Gastrocnemius medialis (tissue), 4 donors: ENCODE measurements at regions not wholly inside any gene's neighbourhood (a gene's known extent, or its start where the extent isn't known, plus 50 kb on each side); places are given as distances from the start of the nearest gene placed in this dataset.

ENCODE experiments used
- ATAC-seq, 2 donors: fragments of 150-250 bp; one replicate each; pipeline ENCODE4 v1.9.1; 2016
- DNase-seq, 2 donors: peaks; one replicate each; pipeline ENCODE4 v3.0.0-alpha.2; 2019
- H3K27ac ChIP-seq, 4 donors: fragments of 200-600 bp; sonication (generic); 1 replicate in 1 of 4; 2 replicates in 3 of 4; pipeline ENCODE4 v1.5.1; 2016 to 2018; ENCODE audit warnings: mild to moderate bottlenecking in 2 of 4, moderate library complexity in 1 of 4
- H3K27me3 ChIP-seq, 3 donors: fragments of 200-600 bp; sonication (generic) in 2 of 3; 1 replicate in 1 of 3; 2 replicates in 2 of 3; pipeline versions ENCODE4 v1.5.1 to v1.6.0; 2016 to 2019; ENCODE audit warnings: mild to moderate bottlenecking in 1 of 3, moderate library complexity in 1 of 3
- H3K36me3 ChIP-seq, 2 donors: fragments of 200-600 bp; sonication (generic) in 1 of 2; one replicate each; pipeline ENCODE4 v1.5.1; 2017 to 2018
- H3K4me1 ChIP-seq, 2 donors: fragments of 200-600 bp; sonication (generic) in 1 of 2; one replicate each; pipeline ENCODE4 v1.5.1; 2016 to 2017; ENCODE audit warnings: mild to moderate bottlenecking in 2 of 2
- H3K4me3 ChIP-seq, 4 donors: fragments of 200-600 bp; sonication (generic) in 3 of 4; 1 replicate in 1 of 4; 2 replicates in 3 of 4; pipeline ENCODE4 v1.5.1; 2016 to 2019; ENCODE audit warnings: mild to moderate bottlenecking in 2 of 4
- H3K9me3 ChIP-seq, 3 donors: fragments of 200-600 bp; sonication (generic) in 2 of 3; 1 replicate in 1 of 3; 2 replicates in 2 of 3; pipeline ENCODE4 v1.5.1; 2016 to 2019
- POLR2A ChIP-seq, 2 donors: fragments of 450-650 bp; IDR thresholded peaks; one replicate each; pipeline ENCODE4 v1.6.1; 2017; ENCODE audit warnings: antibody characterized with exemption in 2 of 2, mild to moderate bottlenecking in 2 of 2, moderate library complexity in 2 of 2
- in situ Hi-C, 4 donors: fragments of 200-750 bp; cut with MboI; loops; one replicate each; pipeline versions ENCODE4 v1.15.0 to v1.8.0; 2017; ENCODE audit warnings: low sequenced_read_pairs in 4 of 4
- intact Hi-C: fragments of 100-400 bp; cut with DNase I; formaldehyde crosslinking; loops from one replicate; pipeline ENCODE4 v1.15.1; 2023; ENCODE audit warnings: low total_unique reads
- TF ChIP-seq, protein P1 (sequence below), 5 experiments: fragments of 450-650 bp in 3 of 5; fragments of 200-600 bp in 2 of 5; sonication (generic) in 2 of 5; IDR thresholded peaks in 4 of 5; conservative IDR thresholded peaks in 1 of 5; 1 replicate in 4 of 5; 2 replicates in 1 of 5; pipeline ENCODE4 v1.5.1; 2016 to 2019; ENCODE audit warnings: antibody characterized with exemption in 5 of 5, mild to moderate bottlenecking in 3 of 5, moderate library complexity in 3 of 5

DNA sequence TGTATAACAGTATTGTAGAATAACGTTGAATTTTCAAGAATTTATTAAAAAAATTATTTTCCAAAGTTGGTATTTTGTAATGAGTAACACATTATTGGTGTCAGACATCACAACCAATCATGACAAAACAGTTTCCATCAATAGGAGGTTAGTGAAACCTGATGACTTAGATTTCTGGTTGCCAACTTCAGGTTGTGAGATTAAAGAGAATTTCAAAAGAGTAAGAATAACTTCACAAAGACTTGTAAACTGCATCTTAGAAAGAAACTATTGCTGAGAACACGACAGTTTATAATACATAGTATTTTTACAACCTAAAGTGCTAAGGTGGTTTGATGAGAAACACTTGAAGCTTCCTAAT lies 159.2 kb upstream of the ARG1 start:
- no peak for DNase-seq
- H3K9me3 ChIP-seq = no peaks in the 10 kb centered on the region
- no peak overlapping the region for H3K4me3 ChIP-seq
- no peaks in the 10 kb centered on the region for H3K27me3 ChIP-seq
- H3K27ac ChIP-seq = no peak overlapping the region
- in situ Hi-C loops (no loop called here), intact Hi-C loops (no loop called here)
- H3K4me1 ChIP-seq = no peaks in the 10 kb centered on the region
- TF ChIP-seq, protein P1, sequence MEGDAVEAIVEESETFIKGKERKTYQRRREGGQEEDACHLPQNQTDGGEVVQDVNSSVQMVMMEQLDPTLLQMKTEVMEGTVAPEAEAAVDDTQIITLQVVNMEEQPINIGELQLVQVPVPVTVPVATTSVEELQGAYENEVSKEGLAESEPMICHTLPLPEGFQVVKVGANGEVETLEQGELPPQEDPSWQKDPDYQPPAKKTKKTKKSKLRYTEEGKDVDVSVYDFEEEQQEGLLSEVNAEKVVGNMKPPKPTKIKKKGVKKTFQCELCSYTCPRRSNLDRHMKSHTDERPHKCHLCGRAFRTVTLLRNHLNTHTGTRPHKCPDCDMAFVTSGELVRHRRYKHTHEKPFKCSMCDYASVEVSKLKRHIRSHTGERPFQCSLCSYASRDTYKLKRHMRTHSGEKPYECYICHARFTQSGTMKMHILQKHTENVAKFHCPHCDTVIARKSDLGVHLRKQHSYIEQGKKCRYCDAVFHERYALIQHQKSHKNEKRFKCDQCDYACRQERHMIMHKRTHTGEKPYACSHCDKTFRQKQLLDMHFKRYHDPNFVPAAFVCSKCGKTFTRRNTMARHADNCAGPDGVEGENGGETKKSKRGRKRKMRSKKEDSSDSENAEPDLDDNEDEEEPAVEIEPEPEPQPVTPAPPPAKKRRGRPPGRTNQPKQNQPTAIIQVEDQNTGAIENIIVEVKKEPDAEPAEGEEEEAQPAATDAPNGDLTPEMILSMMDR (IDR thresholded peaks at IDR 0.05 in 4 of 5, conservative IDR thresholded peaks at IDR 0.05 in 1 of 5) = no peak
- TF ChIP-seq POLR2A (IDR thresholded peaks at IDR 0.05) = no peak
- H3K36me3 ChIP-seq = no peaks in the 10 kb centered on the region
- ATAC-seq = no peak

DNA sequence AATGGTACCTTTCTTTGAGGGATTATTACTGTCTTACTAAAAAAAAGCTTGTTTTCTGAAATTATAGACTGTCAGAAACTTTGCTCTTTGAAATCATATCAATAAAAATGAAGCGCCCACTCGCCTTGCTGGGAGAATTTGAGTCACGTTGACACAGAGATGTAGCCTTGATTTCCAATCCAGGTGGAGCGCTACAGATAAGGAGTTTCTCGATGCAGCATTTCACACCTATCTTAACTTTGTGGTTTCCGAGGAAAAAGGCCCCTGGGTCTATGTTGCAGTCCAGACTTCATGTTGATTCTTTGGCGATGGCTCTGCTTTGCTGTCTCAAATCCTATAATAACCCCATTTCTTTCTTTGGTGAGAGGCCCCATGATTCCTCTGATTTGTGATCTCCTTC lies 158.1 kb upstream of the ARG1 start:
- TF ChIP-seq, protein P1 (IDR thresholded peaks at IDR 0.05 in 4 of 5, conservative IDR thresholded peaks at IDR 0.05 in 1 of 5) = no peak
- TF ChIP-seq POLR2A (IDR thresholded peaks at IDR 0.05) = no peak
- Histone ChIP-seq H3K9me3 (no peaks in the 10 kb centered on the region), H3K36me3 (no peaks in the 10 kb centered on the region), H3K4me1 (no peaks in the 10 kb centered on the region), H3K27me3 (no peaks in the 10 kb centered on the region), H3K4me3 (no peak overlapping the region), H3K27ac (no peak overlapping the region)
- ATAC-seq (no peak), DNase-seq (no peak)
- in situ Hi-C loops (no loop called here), intact Hi-C loops (no loop called here)

DNA sequence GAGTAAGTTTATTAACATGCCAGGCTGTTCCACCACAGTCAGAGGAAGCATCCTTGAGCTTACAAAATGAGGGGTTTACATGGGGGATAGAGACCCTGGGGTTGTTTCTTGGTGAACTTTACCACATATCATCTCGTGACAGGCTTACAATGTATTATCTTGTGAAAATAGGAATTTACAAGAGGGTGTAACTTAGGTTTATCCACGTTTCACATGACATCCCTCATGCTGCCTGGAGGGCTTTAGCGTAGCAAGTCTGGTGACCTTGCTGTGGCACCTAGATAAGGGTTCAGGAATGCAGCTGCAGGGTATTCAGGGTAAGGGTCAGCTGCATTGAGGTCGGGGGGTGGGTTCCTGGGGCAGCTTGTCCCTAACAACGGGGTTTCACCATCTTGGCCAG lies 154.6 kb upstream of the ARG1 start:
- Histone ChIP-seq H3K36me3 (no peaks in the 10 kb centered on the region), H3K27ac (no peak overlapping the region), H3K27me3 (no peaks in the 10 kb centered on the region), H3K4me1 (no peaks in the 10 kb centered on the region), H3K9me3 (no peaks in the 10 kb centered on the region), H3K4me3 (no peak overlapping the region)
- intact Hi-C loops = no loop called here
- no peak for DNase-seq
- TF ChIP-seq, protein P1 (IDR thresholded peaks at IDR 0.05 in 4 of 5, conservative IDR thresholded peaks at IDR 0.05 in 1 of 5) = no peak
- TF ChIP-seq POLR2A (IDR thresholded peaks at IDR 0.05) = no peak
- in situ Hi-C loops = no loop called here
- no peak for ATAC-seq

DNA sequence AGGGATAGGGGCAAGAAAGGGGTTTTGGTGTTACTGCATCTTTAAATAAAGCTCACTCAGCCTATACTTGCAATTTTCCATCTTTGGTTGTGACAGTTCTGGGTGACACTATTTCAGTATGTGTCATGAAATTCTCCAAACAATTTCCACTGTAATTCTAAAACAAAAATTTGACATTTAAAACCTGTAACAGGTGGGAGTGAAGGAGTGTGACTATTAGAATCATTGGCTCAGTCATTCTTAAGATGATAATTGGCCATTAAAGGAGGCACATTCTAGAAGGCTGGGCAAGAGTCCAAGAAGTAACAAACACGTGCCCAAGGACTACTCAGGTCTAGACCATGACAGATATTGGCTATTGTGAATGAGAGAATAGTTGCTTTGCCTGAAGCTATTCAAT lies 153.3 kb upstream of the ARG1 start:
- H3K27ac ChIP-seq = no peak overlapping the region
- in situ Hi-C loops (no loop called here), intact Hi-C loops (no loop called here)
- no peaks in the 10 kb centered on the region for H3K9me3 ChIP-seq
- no peaks in the 10 kb centered on the region for H3K27me3 ChIP-seq
- no peak overlapping the region for H3K4me3 ChIP-seq
- no peaks in the 10 kb centered on the region for H3K36me3 ChIP-seq
- TF ChIP-seq, protein P1 (IDR thresholded peaks at IDR 0.05 in 4 of 5, conservative IDR thresholded peaks at IDR 0.05 in 1 of 5) = no peak
- TF ChIP-seq POLR2A (IDR thresholded peaks at IDR 0.05) = no peak
- H3K4me1 ChIP-seq = no peaks in the 10 kb centered on the region
- ATAC-seq = no peak
- no peak for DNase-seq

DNA sequence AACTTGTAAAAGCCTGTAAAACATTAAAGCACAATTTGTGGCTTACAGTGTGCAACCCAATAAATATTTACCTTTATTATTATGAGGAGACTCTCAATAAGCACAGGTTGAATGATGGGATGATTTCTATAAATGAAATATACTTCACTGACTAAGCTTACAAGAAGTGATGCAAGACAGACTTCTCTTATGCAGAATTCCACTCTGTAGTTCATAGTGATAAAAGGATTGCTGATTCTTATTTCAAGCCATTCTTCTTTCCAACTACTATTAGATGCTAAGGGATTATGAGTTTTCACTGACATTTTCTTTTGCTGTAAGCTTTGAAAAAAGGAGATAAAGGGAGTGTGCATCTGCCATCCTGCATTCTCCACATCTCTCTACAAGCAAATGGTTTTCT lies 149.0 kb upstream of the ARG1 start:
- Histone ChIP-seq H3K4me3 (no peak overlapping the region), H3K4me1 (peaks cover 0 to 6% of the 10 kb centered on the region in 2 donors), H3K36me3 (no peaks in the 10 kb centered on the region), H3K27ac (no peak overlapping the region), H3K9me3 (no peaks in the 10 kb centered on the region), H3K27me3 (no peaks in the 10 kb centered on the region)
- TF ChIP-seq POLR2A (IDR thresholded peaks at IDR 0.05) = no peak
- TF ChIP-seq, protein P1 (IDR thresholded peaks at IDR 0.05 in 4 of 5, conservative IDR thresholded peaks at IDR 0.05 in 1 of 5) = no peak
- ATAC-seq (no peak), DNase-seq (no peak)
- in situ Hi-C loops (no loop called here), intact Hi-C loops (no loop called here)
